CD14-positive monocyte (primary cell): ENCODE measurements at regions not wholly inside any gene's neighbourhood (a gene's known extent, or its start where the extent isn't known, plus 50 kb on each side); places are given as distances from the start of the nearest gene placed in this dataset.

Source experiments
- DNase-seq, 3 donors: peaks; one replicate each; pipeline ENCODE4 v3.0.0-alpha.2; 2011 to 2022
- H2AFZ ChIP-seq: 2 replicates; pipeline ENCODE4 v1.6.0; 2012; ENCODE audit warnings: mild to moderate bottlenecking, low read depth, low read length, inconsistent platforms; ENCODE audit not compliant: insufficient read depth, poor library complexity, severe bottlenecking
- H3K27ac ChIP-seq, 2 donors: 1 replicate in 1 of 2; 2 replicates in 1 of 2; pipeline ENCODE4 v1.5.1; 2012 to 2013; ENCODE audit warnings: low read length in 2 of 2, control low read depth in 1 of 2, inconsistent platforms in 1 of 2, low read depth in 1 of 2, mild to moderate bottlenecking in 1 of 2
- H3K27me3 ChIP-seq, 2 donors: one replicate each; pipeline versions ENCODE4 v1.6.0 to v1.6.1; 2011 to 2013; ENCODE audit warnings: low read length in 2 of 2; ENCODE audit not compliant: control insufficient read depth in 2 of 2, insufficient read depth in 2 of 2
- H3K36me3 ChIP-seq, 2 donors: replicated peaks in 1 of 2; 1 replicate in 1 of 2; 2 replicates in 1 of 2; pipeline versions ENCODE4 v1.5.1 to v1.6.1; 2012 to 2013; ENCODE audit warnings: low read length in 2 of 2, control low read depth in 1 of 2, inconsistent platforms in 1 of 2, mild to moderate bottlenecking in 1 of 2; ENCODE audit not compliant: insufficient read depth in 2 of 2, control insufficient read depth in 1 of 2
- H3K4me1 ChIP-seq, 2 donors: 1 replicate in 1 of 2; 2 replicates in 1 of 2; pipeline versions ENCODE4 v1.5.1 to v1.6.1; 2012 to 2013; ENCODE audit warnings: low read length in 2 of 2, control low read depth in 1 of 2, inconsistent platforms in 1 of 2, mild to moderate bottlenecking in 1 of 2, moderate library complexity in 1 of 2; ENCODE audit not compliant: insufficient read depth in 2 of 2, control insufficient read depth in 1 of 2
- H3K4me2 ChIP-seq: replicated peaks from 2 replicates; pipeline ENCODE3; 2012; ENCODE audit warnings: low read length, moderate library complexity, mild to moderate bottlenecking; ENCODE audit not compliant: poor library complexity, severe bottlenecking; ENCODE audit errors: extremely low read depth
- H3K4me3 ChIP-seq, 3 experiments: fragments of 200-600 bp in 1 of 3; sonication (generic) in 1 of 3; replicated peaks in 1 of 3; 1 replicate in 2 of 3; 2 replicates in 1 of 3; pipeline ENCODE4 v1.5.1; 2011 to 2013; ENCODE audit warnings: low read length in 3 of 3, mild to moderate bottlenecking in 3 of 3, control low read depth in 2 of 3, low read depth in 2 of 3, inconsistent platforms in 1 of 3, moderate library complexity in 1 of 3
- H3K79me2 ChIP-seq: 2 replicates; pipeline ENCODE4 v1.6.0; 2012; ENCODE audit warnings: mild to moderate bottlenecking, control low read depth, inconsistent platforms, low read length, moderate library complexity; ENCODE audit not compliant: insufficient read depth
- H3K9ac ChIP-seq: 2 replicates; pipeline ENCODE4 v1.6.0; 2017; ENCODE audit warnings: low read length, mild to moderate bottlenecking; ENCODE audit not compliant: insufficient read depth, poor library complexity, severe bottlenecking
- H3K9me3 ChIP-seq, 2 donors: replicated peaks in 1 of 2; 1 replicate in 1 of 2; 2 replicates in 1 of 2; pipeline versions ENCODE4 v1.5.1 to v1.6.1; 2012 to 2013; ENCODE audit warnings: low read length in 2 of 2, control low read depth in 1 of 2; ENCODE audit not compliant: control insufficient read depth in 1 of 2, insufficient read depth in 1 of 2
- H4K20me1 ChIP-seq: 2 replicates; pipeline ENCODE4 v1.6.0; 2012; ENCODE audit warnings: mild to moderate bottlenecking, low read length, control low read depth, moderate library complexity; ENCODE audit not compliant: insufficient read depth
- H3K27ac Mint-ChIP-seq, 7 donors: one replicate each; pipeline ENCODE4 v1.8.0; 2020; ENCODE audit warnings: mild to moderate bottlenecking in 7 of 7, mixed read lengths in 7 of 7, moderate library complexity in 6 of 7, inconsistent platforms in 2 of 7
- H3K27me3 Mint-ChIP-seq, 3 donors: one replicate each; pipeline ENCODE4 v1.8.0; 2021 to 2022; ENCODE audit warnings: low read depth in 3 of 3, mild to moderate bottlenecking in 3 of 3, mixed read lengths in 3 of 3, moderate library complexity in 3 of 3, inconsistent platforms in 1 of 3
- H3K36me3 Mint-ChIP-seq, 2 donors: one replicate each; pipeline ENCODE4 v1.8.0; 2020; ENCODE audit warnings: mixed read lengths in 2 of 2, inconsistent platforms in 1 of 2, mild to moderate bottlenecking in 1 of 2
- H3K4me1 Mint-ChIP-seq: one replicate; pipeline ENCODE4 v1.8.0; 2020; ENCODE audit warnings: mild to moderate bottlenecking, mixed read lengths
- H3K4me3 Mint-ChIP-seq, 2 donors: one replicate each; pipeline ENCODE4 v1.8.0; 2020; ENCODE audit warnings: mild to moderate bottlenecking in 2 of 2, mixed read lengths in 2 of 2, moderate library complexity in 1 of 2
- H3K9me3 Mint-ChIP-seq, 7 donors: one replicate each; pipeline ENCODE4 v1.8.0; 2020 to 2022; ENCODE audit warnings: mixed read lengths in 7 of 7, mild to moderate bottlenecking in 6 of 7, moderate library complexity in 6 of 7, inconsistent platforms in 2 of 7
- WGBS: methylation state at CpG from one replicate; pipeline ENCODE4 v1.1.5; 2013; ENCODE audit warnings: missing lambda C conversion rate; ENCODE audit not compliant: insufficient coverage; 5-methylcytosine and 5-hydroxymethylcytosine counted together
- intact Hi-C, 2 donors: fragments of 100-400 bp; cut with micrococcal nuclease; formaldehyde crosslinking; loops; one replicate each; pipeline versions ENCODE4 v1.15.0 to v1.15.1; 2023
- TF ChIP-seq, protein P1 (sequence below): fragments of 200-600 bp; IDR thresholded peaks from one replicate; pipeline ENCODE4 v1.8.0; 2022; ENCODE audit warnings: antibody characterized with exemption, mild to moderate bottlenecking

DNA sequence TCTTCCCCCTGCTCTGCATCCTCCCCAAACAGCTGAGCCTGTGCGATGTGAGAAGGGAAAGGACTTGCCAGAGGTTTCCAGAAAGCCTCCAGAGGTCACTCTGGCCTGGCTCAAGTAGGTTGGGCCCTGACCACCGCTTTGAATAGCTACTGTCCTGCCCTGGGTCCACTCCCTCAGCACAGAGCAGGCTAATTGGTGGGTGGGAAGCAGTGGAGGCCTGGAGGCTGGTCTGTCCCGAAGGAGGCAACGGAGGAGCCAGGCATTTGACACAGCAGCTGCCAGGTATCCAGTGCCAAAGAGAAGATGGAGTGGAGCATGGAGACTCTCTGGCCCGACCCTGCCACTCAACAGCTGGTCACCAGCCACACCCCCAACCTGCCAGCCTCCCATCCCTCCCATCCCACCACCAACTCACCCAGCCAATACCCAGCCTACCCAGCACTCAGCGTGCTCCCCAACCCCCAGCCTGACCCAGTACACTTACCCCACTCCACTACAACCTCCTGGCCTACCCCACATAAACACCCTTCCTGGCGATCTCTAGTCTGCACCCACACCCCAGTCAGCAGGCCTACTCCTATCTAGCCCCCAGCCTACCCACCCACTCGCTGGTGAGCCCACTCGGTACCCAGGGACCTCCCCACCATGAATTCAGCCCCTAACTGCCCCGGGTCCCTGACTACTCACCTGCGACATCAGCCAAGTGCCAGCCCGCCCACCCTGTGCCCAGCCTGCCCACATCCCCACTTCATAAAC is 64.6 kb upstream of the COL13A1 start:
- 96% methylated on average over 10 of the region's 12 CpGs for WGBS
- intact Hi-C loops: no loop called here
- no peaks in the 10 kb centered on the region for H3K4me1 ChIP-seq
- no peak overlapping the region for H3K4me3 ChIP-seq
- TF ChIP-seq, protein P1, sequence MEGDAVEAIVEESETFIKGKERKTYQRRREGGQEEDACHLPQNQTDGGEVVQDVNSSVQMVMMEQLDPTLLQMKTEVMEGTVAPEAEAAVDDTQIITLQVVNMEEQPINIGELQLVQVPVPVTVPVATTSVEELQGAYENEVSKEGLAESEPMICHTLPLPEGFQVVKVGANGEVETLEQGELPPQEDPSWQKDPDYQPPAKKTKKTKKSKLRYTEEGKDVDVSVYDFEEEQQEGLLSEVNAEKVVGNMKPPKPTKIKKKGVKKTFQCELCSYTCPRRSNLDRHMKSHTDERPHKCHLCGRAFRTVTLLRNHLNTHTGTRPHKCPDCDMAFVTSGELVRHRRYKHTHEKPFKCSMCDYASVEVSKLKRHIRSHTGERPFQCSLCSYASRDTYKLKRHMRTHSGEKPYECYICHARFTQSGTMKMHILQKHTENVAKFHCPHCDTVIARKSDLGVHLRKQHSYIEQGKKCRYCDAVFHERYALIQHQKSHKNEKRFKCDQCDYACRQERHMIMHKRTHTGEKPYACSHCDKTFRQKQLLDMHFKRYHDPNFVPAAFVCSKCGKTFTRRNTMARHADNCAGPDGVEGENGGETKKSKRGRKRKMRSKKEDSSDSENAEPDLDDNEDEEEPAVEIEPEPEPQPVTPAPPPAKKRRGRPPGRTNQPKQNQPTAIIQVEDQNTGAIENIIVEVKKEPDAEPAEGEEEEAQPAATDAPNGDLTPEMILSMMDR: no peak
- no peaks in the 10 kb centered on the region for H3K36me3 ChIP-seq
- no peak overlapping the region for H3K27ac Mint-ChIP-seq
- H3K27me3 ChIP-seq: no peaks in the 10 kb centered on the region
- no peaks in the 10 kb centered on the region for H3K36me3 Mint-ChIP-seq
- H3K4me3 Mint-ChIP-seq: no peak overlapping the region
- no peak for DNase-seq
- H3K4me2 ChIP-seq: no peak overlapping the region
- no peak overlapping the region for H3K9ac ChIP-seq
- H4K20me1 ChIP-seq: no peaks in the 10 kb centered on the region
- no peaks in the 10 kb centered on the region for H3K4me1 Mint-ChIP-seq
- H3K27me3 Mint-ChIP-seq: peaks cover 2 to 3% (median 2%) of the 10 kb centered on the region in 3 donors
- H3K9me3 ChIP-seq: no peaks in the 10 kb centered on the region
- no peak overlapping the region for H2AFZ ChIP-seq
- no peaks in the 10 kb centered on the region for H3K9me3 Mint-ChIP-seq
- H3K79me2 ChIP-seq: no peaks in the 10 kb centered on the region
- no peak overlapping the region for H3K27ac ChIP-seq

DNA sequence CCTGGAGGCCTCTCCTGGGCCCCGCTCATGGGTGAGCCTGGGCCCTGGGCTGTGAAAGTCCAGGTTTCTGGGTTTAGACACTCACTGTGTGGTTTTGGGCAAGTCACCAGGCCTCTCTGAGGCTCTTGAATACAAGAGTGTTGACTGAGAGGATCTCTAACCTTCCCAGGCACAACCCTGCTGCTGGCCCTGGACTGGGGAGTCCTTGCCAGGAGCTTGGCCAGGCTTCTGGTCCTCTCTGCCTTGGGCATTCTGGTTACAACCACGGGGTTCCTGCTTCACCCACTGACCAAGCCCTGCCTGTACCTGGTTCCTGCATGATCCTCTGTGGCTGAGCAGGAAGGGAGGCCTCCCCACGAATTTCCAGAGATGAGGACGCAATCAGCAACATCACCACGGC is 63.6 kb upstream of the COL13A1 start:
- Histone ChIP-seq H3K9ac (no peak overlapping the region), H3K27me3 (no peaks in the 10 kb centered on the region), H3K4me1 (no peaks in the 10 kb centered on the region), H3K27ac (no peak overlapping the region), H3K36me3 (no peaks in the 10 kb centered on the region), H3K79me2 (no peaks in the 10 kb centered on the region), H4K20me1 (no peaks in the 10 kb centered on the region), H3K4me2 (no peak overlapping the region), H3K4me3 (no peak overlapping the region), H2AFZ (no peak overlapping the region), H3K9me3 (no peaks in the 10 kb centered on the region)
- 56% methylated on average over 5 of the region's 5 CpGs for WGBS
- DNase-seq: no peak
- peaks cover 2% of the 10 kb centered on the region in 3 donors for H3K27me3 Mint-ChIP-seq
- H3K36me3 Mint-ChIP-seq: no peaks in the 10 kb centered on the region
- H3K9me3 Mint-ChIP-seq: no peaks in the 10 kb centered on the region
- H3K4me1 Mint-ChIP-seq: no peaks in the 10 kb centered on the region
- H3K27ac Mint-ChIP-seq: no peak overlapping the region
- no peak overlapping the region for H3K4me3 Mint-ChIP-seq
- intact Hi-C loops: no loop called here
- TF ChIP-seq, protein P1: no peak
